K562 (cell line): ENCODE measurements at regions not wholly inside any gene's neighbourhood (a gene's known extent, or its start where the extent isn't known, plus 50 kb on each side); places are given as distances from the start of the nearest gene placed in this dataset.

ENCODE experiments used
- ARNT ChIP-seq, 2 experiments: fragments of 450-650 bp; IDR thresholded peaks; 2 replicates each; pipeline ENCODE4 v1.6.1; 2016; ENCODE audit warnings: mild to moderate bottlenecking in 1 of 2
- FOXA3 ChIP-seq, 2 experiments: fragments of 450-650 bp in 1 of 2; sonication (generic) in 1 of 2; formaldehyde crosslinking; IDR thresholded peaks in 1 of 2; conservative IDR thresholded peaks in 1 of 2; 2 replicates each; pipeline versions ENCODE4 v1.4.0 to v1.8.0; 2020 to 2022; ENCODE audit warnings: mild to moderate bottlenecking in 2 of 2, missing genetic modification reagents in 1 of 2
- HES1 ChIP-seq: fragments of 450-650 bp; IDR thresholded peaks from 2 replicates; pipeline ENCODE4 v1.6.1; 2016; ENCODE audit warnings: low read depth, mild to moderate bottlenecking, moderate library complexity
- KHSRP ChIP-seq: fragments of 450-650 bp; IDR thresholded peaks from 2 replicates; pipeline ENCODE4 v1.6.1; 2017
- PPARD ChIP-seq: fragments of 250-450 bp; sonication (Bioruptor Pico); IDR thresholded peaks from 2 replicates; pipeline ENCODE4 v1.8.0; 2022; ENCODE audit warnings: inconsistent platforms, mild to moderate bottlenecking, moderate library complexity
- TAF1 ChIP-seq: IDR thresholded peaks from 2 replicates; pipeline ENCODE4 v1.6.1; 2011; ENCODE audit warnings: mild to moderate bottlenecking, low read length, moderate library complexity; ENCODE audit not compliant: insufficient read depth, control insufficient read depth, severe bottlenecking; ENCODE audit errors: extremely low read depth
- ZNF407 ChIP-seq: fragments of 450-650 bp; IDR thresholded peaks from 2 replicates; pipeline ENCODE4 v1.6.1; 2016; ENCODE audit warnings: low read depth
- ZNF584 ChIP-seq: fragments of 200-800 bp; sonication (Bioruptor generic); IDR thresholded peaks from 2 replicates; pipeline ENCODE4 v1.6.1; 2016; ENCODE audit warnings: low read depth, mild to moderate bottlenecking, missing genetic modification characterization, missing compliant biosample characterization
- ZNF592 ChIP-seq: fragments of 450-650 bp; IDR thresholded peaks from 2 replicates; pipeline ENCODE4 v1.6.1; 2017; ENCODE audit warnings: antibody characterized with exemption, mild to moderate bottlenecking

GRCh38 chr13:109301276-109301675 is 485.1 kb downstream of the IRS2 start (continued):
- TF ChIP-seq ZNF592 (no peak), TAF1 (no peak), ZNF407 (no peak), ARNT (IDR thresholded peaks at IDR 0.05) (no peak), FOXA3 (CRISPR knock-in tag; conservative IDR thresholded peaks at IDR 0.05 in 1 of 2, IDR thresholded peaks at IDR 0.05 in 1 of 2) (no peak), KHSRP (no peak), HES1 (no peak), ZNF584 (CRISPR knock-in tag) (no peak), PPARD (CRISPR knock-in tag) (no peak)
